ENCODE measurements at regions not wholly inside any gene's neighbourhood (a gene's known extent, or its start where the extent isn't known, plus 50 kb on each side); places are given as distances from the start of the nearest gene placed in this dataset.

DNA sequence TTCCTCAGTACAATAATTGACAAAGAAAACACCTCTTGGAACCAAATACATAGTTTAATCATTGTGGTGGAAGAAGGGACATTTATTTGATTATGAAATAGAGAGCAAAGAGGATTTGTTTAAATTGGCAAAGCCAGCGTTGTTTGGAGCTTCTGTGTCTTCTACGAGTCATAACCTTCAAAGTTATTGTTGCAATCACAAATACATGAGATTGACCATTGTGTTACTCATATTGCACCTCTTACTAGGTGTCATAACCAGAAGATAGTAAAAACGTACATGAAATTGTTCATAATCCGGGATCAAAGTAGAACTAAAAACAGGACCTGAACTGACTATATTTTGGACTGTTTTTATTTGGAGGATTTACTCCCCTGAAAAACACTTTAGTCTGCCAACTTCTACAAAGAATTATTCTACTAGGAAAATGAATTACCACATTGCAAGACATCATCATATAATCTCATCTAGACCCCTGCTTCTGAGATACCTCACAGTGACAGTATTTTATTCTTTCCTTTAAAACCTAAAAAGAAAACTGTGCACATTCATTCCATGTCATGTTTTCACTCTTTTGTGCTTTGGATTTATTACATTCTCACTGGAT is 151.7 kb upstream of the KLF7 start:
- no peaks in the 10 kb centered on the region for H3K36me3 ChIP-seq
- no peak for TF ChIP-seq CTCF (IDR thresholded peaks at IDR 0.05; ENCODE audit: borderline replicate concordance)
- H3K9me3 ChIP-seq (replicated peaks), result no peaks in the 10 kb centered on the region
- intact Hi-C loops (cut with micrococcal nuclease), result no loop called here
- H3K27ac ChIP-seq (replicated peaks), result no peak overlapping the region
- H3K4me1 ChIP-seq, result no peaks in the 10 kb centered on the region
- no peak for DNase-seq
- H3K4me3 ChIP-seq, result no peak overlapping the region
- H3K27me3 ChIP-seq (ENCODE audit: low read depth), result no peaks in the 10 kb centered on the region

GRCh38 chr2:207318181-207318628 is 152.5 kb upstream of the KLF7 start:
- H3K9me3 ChIP-seq (replicated peaks), result no peaks in the 10 kb centered on the region
- no peaks in the 10 kb centered on the region for H3K27me3 ChIP-seq (ENCODE audit: low read depth)
- no peak for DNase-seq
- no peaks in the 10 kb centered on the region for H3K36me3 ChIP-seq
- no peak for TF ChIP-seq CTCF (IDR thresholded peaks at IDR 0.05; ENCODE audit: borderline replicate concordance)
- no peaks in the 10 kb centered on the region for H3K4me1 ChIP-seq
- no peak overlapping the region for H3K4me3 ChIP-seq
- intact Hi-C loops (cut with micrococcal nuclease), result no loop called here
- H3K27ac ChIP-seq (replicated peaks), result no peak overlapping the region

GRCh38 chr2:207319316-207319715 is 153.6 kb upstream of the KLF7 start:
- H3K36me3 ChIP-seq, result no peaks in the 10 kb centered on the region
- intact Hi-C loops (cut with micrococcal nuclease), result no loop called here
- H3K9me3 ChIP-seq (replicated peaks), result no peaks in the 10 kb centered on the region
- no peaks in the 10 kb centered on the region for H3K27me3 ChIP-seq (ENCODE audit: low read depth)
- H3K27ac ChIP-seq (replicated peaks), result no peak overlapping the region
- no peak overlapping the region for H3K4me3 ChIP-seq
- no peaks in the 10 kb centered on the region for H3K4me1 ChIP-seq
- TF ChIP-seq CTCF (IDR thresholded peaks at IDR 0.05; ENCODE audit: borderline replicate concordance), result no peak
- no peak for DNase-seq

DNA sequence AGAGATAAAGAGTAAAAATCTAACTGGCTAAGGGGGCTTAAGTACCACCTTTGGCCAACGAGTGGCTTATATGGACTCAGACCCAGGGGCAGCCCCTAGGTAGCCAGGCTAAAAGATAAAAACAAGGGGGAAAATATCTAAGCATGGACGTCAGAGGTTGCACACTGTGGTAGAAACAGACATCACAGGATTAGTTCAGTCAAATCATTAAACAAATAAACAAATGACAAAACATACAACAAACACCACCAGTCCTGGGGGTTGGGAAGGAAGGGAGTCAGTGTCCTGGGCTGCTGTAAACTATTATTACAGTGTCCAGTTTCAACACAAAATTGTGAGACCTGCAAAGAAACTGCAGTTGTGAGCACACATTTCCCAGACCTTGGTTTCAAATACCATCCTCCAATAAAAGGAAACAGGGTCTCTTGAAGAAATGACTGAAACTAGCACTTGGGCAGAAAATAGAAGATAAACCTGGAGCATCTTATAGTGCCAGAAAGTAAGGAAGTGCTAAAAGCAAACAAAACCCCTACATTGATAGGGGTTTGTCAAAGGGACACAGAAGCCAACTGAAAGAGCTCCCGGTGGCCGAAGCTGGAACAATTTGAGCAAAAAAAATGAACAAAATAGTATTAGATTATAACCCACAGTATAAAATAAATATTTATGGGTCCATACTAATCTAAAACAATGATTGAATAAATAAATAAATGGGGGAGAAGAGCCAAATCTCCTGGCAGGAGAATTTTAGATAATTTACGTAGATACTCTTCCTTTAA is 154.8 kb upstream of the KLF7 start:
- DNase-seq, result no peak
- H3K9me3 ChIP-seq (replicated peaks), result no peaks in the 10 kb centered on the region
- H3K27ac ChIP-seq (replicated peaks), result no peak overlapping the region
- no peaks in the 10 kb centered on the region for H3K4me1 ChIP-seq
- intact Hi-C loops (cut with micrococcal nuclease), result no loop called here
- no peaks in the 10 kb centered on the region for H3K27me3 ChIP-seq (ENCODE audit: low read depth)
- H3K4me3 ChIP-seq, result no peak overlapping the region
- no peaks in the 10 kb centered on the region for H3K36me3 ChIP-seq
- no peak for TF ChIP-seq CTCF (IDR thresholded peaks at IDR 0.05; ENCODE audit: borderline replicate concordance)

- Histone ChIP-seq H3K9me3 (replicated peaks) (no peaks in the 10 kb centered on the region), H3K36me3 (no peaks in the 10 kb centered on the region), H3K4me3 (no peak overlapping the region), H3K27ac (replicated peaks) (no peak overlapping the region), H3K27me3 (ENCODE audit: low read depth) (no peaks in the 10 kb centered on the region), H3K4me1 (no peaks in the 10 kb centered on the region)
- intact Hi-C loops (cut with micrococcal nuclease), result no loop called here
- DNase-seq, result no peak
- TF ChIP-seq CTCF (IDR thresholded peaks at IDR 0.05; ENCODE audit: borderline replicate concordance), result no peak
Observed at GRCh38 chr2:207321514-207321913, 155.8 kb upstream of the KLF7 start.
